AG04450 (cell line): ENCODE measurements at regions not wholly inside any gene's neighbourhood (a gene's known extent, or its start where the extent isn't known, plus 50 kb on each side); places are given as distances from the start of the nearest gene placed in this dataset.

Experiments used
- CTCF ChIA-PET: fragments of 300-600, 350-600 bp; formaldehyde crosslinking; extraction: SDS; loops from one replicate; lab custom pipeline; 2022; ENCODE audit warnings: antibody characterized with exemption, inconsistent platforms; lab: Charles Lee
- POLR2A ChIA-PET: fragments of 350-600 bp; formaldehyde crosslinking; extraction: SDS; loops from one replicate; lab custom pipeline; 2021; ENCODE audit warnings: antibody characterized with exemption, inconsistent platforms; lab: Yijun Ruan, JAX
- DNase-seq: peaks from one replicate; pipeline ENCODE4 v3.0.0-alpha.2; 2011; ENCODE audit warnings: low read depth, low spot score
- H3K27ac ChIP-seq: one replicate; pipeline ENCODE4 v1.5.1; 2012; ENCODE audit warnings: low read depth, low read length, control low read depth
- H3K27me3 ChIP-seq: one replicate; pipeline ENCODE4 v1.6.0; 2012; ENCODE audit warnings: low read length; ENCODE audit not compliant: control insufficient read depth, insufficient read depth
- H3K4me3 ChIP-seq: 2 replicates; pipeline ENCODE4 v1.5.1; 2011; ENCODE audit warnings: mild to moderate bottlenecking, low read depth, low read length, control low read depth
- H3K9me3 ChIP-seq: 2 replicates; pipeline ENCODE4 v1.5.1; 2012; ENCODE audit warnings: low read length; ENCODE audit not compliant: control insufficient read depth, insufficient read depth
- CTCF ChIP-seq: IDR thresholded peaks from 2 replicates; pipeline ENCODE4 v1.5.1; 2011; ENCODE audit warnings: low read depth, low read length, control low read depth, inconsistent platforms

GRCh38 chr9:108015690-108016089 lies 526.1 kb upstream of the KLF4 start:
- TF ChIP-seq CTCF, result no peak
- Histone ChIP-seq H3K9me3 (no peaks in the 10 kb centered on the region), H3K4me3 (no peak overlapping the region), H3K27ac (no peak overlapping the region), H3K27me3 (no peaks in the 10 kb centered on the region)
- ChIA-PET CTCF (no interaction called here), POLR2A (no interaction called here)
- no peak for DNase-seq

GRCh38 chr9:108014353-108014752 lies 524.8 kb upstream of the KLF4 start:
- H3K9me3 ChIP-seq, result no peaks in the 10 kb centered on the region
- no peak overlapping the region for H3K27ac ChIP-seq
- DNase-seq, result no peak
- CTCF ChIA-PET, result interaction anchor here (0.6 to 0.7 kb wide), 2 partner anchors 36 to 37 kb away, joined by 3 to 6 read pairs; no protein-coding TSS in a partner anchor
- H3K27me3 ChIP-seq, result no peaks in the 10 kb centered on the region
- no peak for TF ChIP-seq CTCF
- H3K4me3 ChIP-seq, result no peak overlapping the region
- POLR2A ChIA-PET, result no interaction called here

GRCh38 chr9:108012886-108013665 lies 523.5 kb upstream of the KLF4 start:
- Histone ChIP-seq H3K27ac (no peak overlapping the region), H3K9me3 (no peaks in the 10 kb centered on the region), H3K4me3 (no peak overlapping the region), H3K27me3 (no peaks in the 10 kb centered on the region)
- no peak for DNase-seq
- CTCF ChIA-PET, result interaction anchor here (1.1 kb wide), 1 partner anchor 529 kb away, joined by 3 read pairs; no protein-coding TSS in a partner anchor
- POLR2A ChIA-PET, result no interaction called here
- no peak for TF ChIP-seq CTCF

- no peaks in the 10 kb centered on the region for H3K9me3 ChIP-seq
- H3K27me3 ChIP-seq, result no peaks in the 10 kb centered on the region
- H3K27ac ChIP-seq, result no peak overlapping the region
- no peak for TF ChIP-seq CTCF
- DNase-seq, result no peak
- ChIA-PET POLR2A (no interaction called here), CTCF (no interaction called here)
- H3K4me3 ChIP-seq, result no peak overlapping the region
Observed at GRCh38 chr9:108012405-108012804, 522.8 kb upstream of the KLF4 start.

- H3K4me3 ChIP-seq, result no peak overlapping the region
- no peaks in the 10 kb centered on the region for H3K9me3 ChIP-seq
- no peak for DNase-seq
- peaks cover 3% of the 10 kb centered on the region for H3K27me3 ChIP-seq
- ChIA-PET CTCF (no interaction called here), POLR2A (no interaction called here)
- TF ChIP-seq CTCF, result no peak
- no peak overlapping the region for H3K27ac ChIP-seq
Observed at GRCh38 chr9:108003526-108003925, 514.0 kb upstream of the KLF4 start.
